ENCODE measurements at regions not wholly inside any gene's neighbourhood (a gene's known extent, or its start where the extent isn't known, plus 50 kb on each side); places are given as distances from the start of the nearest gene placed in this dataset.

DNA sequence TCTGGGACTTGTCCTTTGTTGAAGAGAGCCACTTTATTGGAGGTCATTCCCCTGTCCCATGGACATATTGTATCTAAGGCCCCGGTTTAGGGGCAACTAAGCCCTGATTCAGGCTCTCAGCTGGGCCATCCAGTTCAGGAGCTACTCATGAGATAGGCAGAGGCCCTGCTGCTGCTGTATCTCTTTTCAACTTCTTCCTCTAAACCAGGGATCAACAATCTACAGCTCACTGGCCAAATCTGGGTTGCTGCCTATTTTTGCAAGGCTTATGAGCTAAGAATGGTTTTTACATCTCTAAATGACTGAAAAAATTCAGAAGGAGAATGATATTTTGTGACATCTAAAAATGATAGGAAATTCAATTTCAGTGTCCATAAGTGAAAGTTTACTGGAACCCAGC lies 166.8 kb upstream of the GLI3 start:
- TF ChIP-seq, protein P1, sequence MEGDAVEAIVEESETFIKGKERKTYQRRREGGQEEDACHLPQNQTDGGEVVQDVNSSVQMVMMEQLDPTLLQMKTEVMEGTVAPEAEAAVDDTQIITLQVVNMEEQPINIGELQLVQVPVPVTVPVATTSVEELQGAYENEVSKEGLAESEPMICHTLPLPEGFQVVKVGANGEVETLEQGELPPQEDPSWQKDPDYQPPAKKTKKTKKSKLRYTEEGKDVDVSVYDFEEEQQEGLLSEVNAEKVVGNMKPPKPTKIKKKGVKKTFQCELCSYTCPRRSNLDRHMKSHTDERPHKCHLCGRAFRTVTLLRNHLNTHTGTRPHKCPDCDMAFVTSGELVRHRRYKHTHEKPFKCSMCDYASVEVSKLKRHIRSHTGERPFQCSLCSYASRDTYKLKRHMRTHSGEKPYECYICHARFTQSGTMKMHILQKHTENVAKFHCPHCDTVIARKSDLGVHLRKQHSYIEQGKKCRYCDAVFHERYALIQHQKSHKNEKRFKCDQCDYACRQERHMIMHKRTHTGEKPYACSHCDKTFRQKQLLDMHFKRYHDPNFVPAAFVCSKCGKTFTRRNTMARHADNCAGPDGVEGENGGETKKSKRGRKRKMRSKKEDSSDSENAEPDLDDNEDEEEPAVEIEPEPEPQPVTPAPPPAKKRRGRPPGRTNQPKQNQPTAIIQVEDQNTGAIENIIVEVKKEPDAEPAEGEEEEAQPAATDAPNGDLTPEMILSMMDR (IDR thresholded peaks at IDR 0.05; ENCODE audit: low read depth, low read length) = no peak
- no peak for DNase-seq (ENCODE audit: low read depth, low spot score)
- ChIA-PET CTCF (interaction anchor here (1.5 kb wide), 1 partner anchor 427 kb away, joined by 3 read pairs; no protein-coding TSS in a partner anchor), POLR2A (no interaction called here)
- Histone ChIP-seq H3K4me3 (ENCODE audit: low read depth, low read length) (no peak overlapping the region), H3K9me3 (ENCODE audit: control insufficient read depth, insufficient read depth, low read length) (no peaks in the 10 kb centered on the region), H3K27ac (ENCODE audit: low read depth, low read length) (no peak overlapping the region), H3K27me3 (ENCODE audit: control insufficient read depth, insufficient read depth, low read length) (peaks cover 7% of the 10 kb centered on the region)

- TF ChIP-seq, protein P1 (IDR thresholded peaks at IDR 0.05; ENCODE audit: low read depth, low read length) = no peak
- Histone ChIP-seq H3K27ac (ENCODE audit: low read depth, low read length) (no peak overlapping the region), H3K27me3 (ENCODE audit: control insufficient read depth, insufficient read depth, low read length) (peaks cover 7% of the 10 kb centered on the region), H3K4me3 (ENCODE audit: low read depth, low read length) (no peak overlapping the region), H3K9me3 (ENCODE audit: control insufficient read depth, insufficient read depth, low read length) (no peaks in the 10 kb centered on the region)
- no peak for DNase-seq (ENCODE audit: low read depth, low spot score)
- ChIA-PET POLR2A (no interaction called here), CTCF (no interaction called here)
Observed at GRCh38 chr7:42400961-42401360, 164.0 kb upstream of the GLI3 start.

- Histone ChIP-seq H3K4me3 (ENCODE audit: low read depth, low read length) (no peak overlapping the region), H3K9me3 (ENCODE audit: control insufficient read depth, insufficient read depth, low read length) (no peaks in the 10 kb centered on the region), H3K27ac (ENCODE audit: low read depth, low read length) (no peak overlapping the region), H3K27me3 (ENCODE audit: control insufficient read depth, insufficient read depth, low read length) (peaks cover 7% of the 10 kb centered on the region)
- TF ChIP-seq, protein P1 (IDR thresholded peaks at IDR 0.05; ENCODE audit: low read depth, low read length) = no peak
- DNase-seq (ENCODE audit: low read depth, low spot score) = no peak
- ChIA-PET POLR2A (no interaction called here), CTCF (no interaction called here)
Observed at GRCh38 chr7:42400211-42400772, 163.3 kb upstream of the GLI3 start.

- peaks cover 2% of the 10 kb centered on the region for H3K27me3 ChIP-seq (ENCODE audit: control insufficient read depth, insufficient read depth, low read length)
- H3K9me3 ChIP-seq (ENCODE audit: control insufficient read depth, insufficient read depth, low read length) = no peaks in the 10 kb centered on the region
- DNase-seq (ENCODE audit: low read depth, low spot score) = no peak
- ChIA-PET CTCF (no interaction called here), POLR2A (no interaction called here)
- H3K27ac ChIP-seq (ENCODE audit: low read depth, low read length) = no peak overlapping the region
- H3K4me3 ChIP-seq (ENCODE audit: low read depth, low read length) = no peak overlapping the region
- TF ChIP-seq, protein P1 (IDR thresholded peaks at IDR 0.05; ENCODE audit: low read depth, low read length) = no peak
Observed at GRCh38 chr7:42395607-42396006, 158.6 kb upstream of the GLI3 start.

DNA sequence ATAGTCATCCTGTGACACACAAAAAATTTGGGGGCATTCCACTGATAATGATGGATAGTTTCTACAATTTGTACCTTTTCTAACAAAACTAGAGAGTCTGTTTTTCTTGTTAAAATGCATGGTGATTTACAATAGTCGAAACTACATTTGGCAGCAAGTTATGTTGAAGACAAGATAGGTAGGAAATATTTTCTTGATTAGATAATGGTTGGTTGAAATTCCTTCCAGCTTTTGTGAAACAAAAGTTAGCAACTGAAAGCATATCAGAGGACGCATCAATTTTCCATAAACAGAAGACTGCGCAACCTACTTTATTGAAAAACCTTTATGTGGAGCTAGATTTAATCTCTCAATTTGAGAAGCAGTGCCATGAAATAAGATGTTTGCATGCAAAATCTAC lies 155.8 kb upstream of the GLI3 start:
- Histone ChIP-seq H3K27me3 (ENCODE audit: control insufficient read depth, insufficient read depth, low read length) (no peaks in the 10 kb centered on the region), H3K27ac (ENCODE audit: low read depth, low read length) (no peak overlapping the region), H3K9me3 (ENCODE audit: control insufficient read depth, insufficient read depth, low read length) (no peaks in the 10 kb centered on the region), H3K4me3 (ENCODE audit: low read depth, low read length) (no peak overlapping the region)
- TF ChIP-seq, protein P1 (IDR thresholded peaks at IDR 0.05; ENCODE audit: low read depth, low read length) = no peak
- POLR2A ChIA-PET = no interaction called here
- no peak for DNase-seq (ENCODE audit: low read depth, low spot score)
- CTCF ChIA-PET = no interaction called here
